Smooth muscle cell (in vitro differentiated cells): ENCODE measurements at regions not wholly inside any gene's neighbourhood (a gene's known extent, or its start where the extent isn't known, plus 50 kb on each side); places are given as distances from the start of the nearest gene placed in this dataset.

Source experiments
- DNase-seq: peaks from one replicate; lab custom pipeline; 2025; ENCODE audit not compliant: unreplicated experiment; lab: John Stamatoyannopoulos, UW
- H2AFZ ChIP-seq: fragments of 200-600 bp; sonication (generic); 2 replicates; pipeline ENCODE4 v1.6.0; 2016; ENCODE audit warnings: antibody characterized with exemption, low read depth, mild to moderate bottlenecking
- H3F3A ChIP-seq: fragments of 200-600 bp; sonication (generic); 2 replicates; pipeline ENCODE4 v1.6.0; 2017; ENCODE audit warnings: antibody characterized with exemption, low read depth
- H3K27ac ChIP-seq: fragments of 200-600 bp; sonication (generic); 2 replicates; pipeline ENCODE4 v1.5.1; 2016; ENCODE audit warnings: low read depth, mild to moderate bottlenecking
- H3K27me3 ChIP-seq: fragments of 200-600 bp; sonication (generic); 2 replicates; pipeline ENCODE4 v1.6.1; 2016; ENCODE audit warnings: low read depth, mild to moderate bottlenecking
- H3K36me3 ChIP-seq: fragments of 200-600 bp; sonication (generic); 2 replicates; pipeline ENCODE4 v1.5.1; 2016; ENCODE audit warnings: low read depth
- H3K4me1 ChIP-seq: fragments of 200-600 bp; sonication (generic); 2 replicates; pipeline ENCODE4 v1.5.1; 2016; ENCODE audit warnings: low read depth
- H3K4me2 ChIP-seq: fragments of 200-600 bp; sonication (generic); 2 replicates; pipeline ENCODE4 v1.6.0; 2016; ENCODE audit warnings: mild to moderate bottlenecking
- H3K4me3 ChIP-seq: fragments of 200-600 bp; sonication (generic); 2 replicates; pipeline ENCODE4 v1.5.1; 2016; ENCODE audit warnings: mild to moderate bottlenecking
- H3K79me2 ChIP-seq: fragments of 200-600 bp; sonication (generic); 2 replicates; pipeline ENCODE4 v1.6.0; 2016; ENCODE audit warnings: low read depth, mild to moderate bottlenecking
- H3K9ac ChIP-seq: fragments of 200-600 bp; sonication (generic); 2 replicates; pipeline ENCODE4 v1.6.0; 2016; ENCODE audit warnings: low read depth
- H3K9me3 ChIP-seq: fragments of 200-600 bp; sonication (generic); replicated peaks from 2 replicates; pipeline ENCODE4 v1.5.1; 2016; ENCODE audit warnings: low read depth
- H4K20me1 ChIP-seq: fragments of 200-600 bp; sonication (generic); 2 replicates; pipeline ENCODE4 v1.6.0; 2016; ENCODE audit warnings: low read depth
- CTCF ChIP-seq: fragments of 200-600 bp; sonication (generic); IDR thresholded peaks from 2 replicates; pipeline ENCODE4 v1.5.1; 2017; ENCODE audit warnings: borderline replicate concordance, mild to moderate bottlenecking, antibody characterized with exemption; ENCODE audit not compliant: insufficient read depth, poor library complexity, severe bottlenecking
- WGBS: methylation state at CpG from one replicate; pipeline ENCODE4 v1.1.7; 2016; ENCODE audit warnings: low lambda C conversion rate; 5-methylcytosine and 5-hydroxymethylcytosine counted together

GRCh38 chr5:117473165-117473564 lies 898.5 kb upstream of the SEMA6A start:
- DNase-seq, result no peak
- H3K4me1 ChIP-seq, result peaks cover 5% of the 10 kb centered on the region
- H3K36me3 ChIP-seq, result no peaks in the 10 kb centered on the region
- no peak overlapping the region for H3K27ac ChIP-seq
- no peak overlapping the region for H3K9ac ChIP-seq
- H3K79me2 ChIP-seq, result no peaks in the 10 kb centered on the region
- no peak for TF ChIP-seq CTCF
- no peaks in the 10 kb centered on the region for H3F3A ChIP-seq
- H3K4me3 ChIP-seq, result no peak overlapping the region
- H2AFZ ChIP-seq, result no peak overlapping the region
- no peaks in the 10 kb centered on the region for H4K20me1 ChIP-seq
- H3K27me3 ChIP-seq, result no peaks in the 10 kb centered on the region
- 79% methylated on average over 4 of the region's 4 CpGs for WGBS
- no peak overlapping the region for H3K4me2 ChIP-seq
- no peaks in the 10 kb centered on the region for H3K9me3 ChIP-seq

GRCh38 chr5:117463881-117464570 lies 889.4 kb upstream of the SEMA6A start:
- Histone ChIP-seq H3K4me3 (no peak overlapping the region), H3K9ac (no peak overlapping the region), H4K20me1 (no peaks in the 10 kb centered on the region), H3K79me2 (no peaks in the 10 kb centered on the region), H2AFZ (no peak overlapping the region), H3K4me1 (no peaks in the 10 kb centered on the region), H3F3A (no peaks in the 10 kb centered on the region), H3K27me3 (no peaks in the 10 kb centered on the region), H3K27ac (no peak overlapping the region), H3K36me3 (no peaks in the 10 kb centered on the region), H3K4me2 (no peak overlapping the region), H3K9me3 (no peaks in the 10 kb centered on the region)
- no peak for DNase-seq
- WGBS, result 78% methylated on average over 3 of the region's 3 CpGs
- no peak for TF ChIP-seq CTCF

DNA sequence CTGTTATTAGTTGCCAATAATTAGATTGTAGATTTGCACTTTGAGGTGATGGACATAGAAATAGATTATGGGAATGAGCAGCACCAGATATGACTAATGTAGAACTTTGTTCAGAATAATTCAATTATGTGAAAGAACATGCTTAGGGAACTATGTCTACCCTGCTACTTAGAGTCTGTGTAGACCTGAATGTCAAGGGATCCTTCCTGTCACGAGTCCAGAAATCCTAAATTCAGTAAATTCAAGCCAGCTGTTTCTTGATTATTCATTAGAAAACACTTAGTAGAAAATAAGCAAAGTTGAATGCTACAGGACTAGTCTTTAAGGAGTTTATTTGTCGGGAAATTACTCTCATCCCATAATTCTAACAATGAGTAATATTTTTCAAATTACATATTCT lies 887.3 kb upstream of the SEMA6A start:
- Histone ChIP-seq H4K20me1 (no peaks in the 10 kb centered on the region), H3K9ac (no peak overlapping the region), H3K4me3 (no peak overlapping the region), H3F3A (no peaks in the 10 kb centered on the region), H2AFZ (no peak overlapping the region), H3K27ac (no peak overlapping the region), H3K9me3 (no peaks in the 10 kb centered on the region), H3K4me2 (no peak overlapping the region), H3K27me3 (no peaks in the 10 kb centered on the region), H3K36me3 (no peaks in the 10 kb centered on the region), H3K79me2 (no peaks in the 10 kb centered on the region), H3K4me1 (no peaks in the 10 kb centered on the region)
- no peak for TF ChIP-seq CTCF
- WGBS, result 87% methylated on average over 2 of the region's 2 CpGs
- no peak for DNase-seq

DNA sequence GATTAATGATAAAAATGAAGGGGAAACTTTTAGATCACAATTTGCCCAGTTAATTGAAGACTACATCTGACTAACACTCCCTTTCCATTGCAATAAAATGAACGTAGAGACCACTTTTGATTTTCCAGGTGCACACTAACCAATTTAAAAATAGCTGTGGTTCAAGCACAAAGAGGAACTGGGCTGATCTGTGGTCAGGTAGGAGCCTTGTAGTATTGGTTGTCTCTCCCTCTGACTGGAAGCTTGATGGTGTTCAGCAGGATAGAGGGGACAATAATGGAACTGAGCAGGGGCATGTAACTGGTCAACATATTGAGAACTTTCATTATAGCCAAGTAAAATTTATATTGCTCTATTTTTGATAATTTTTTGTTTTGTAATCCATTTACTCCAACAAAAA lies 886.8 kb upstream of the SEMA6A start:
- 73% methylated on average over 1 of the region's 1 CpG for WGBS
- H3F3A ChIP-seq, result no peaks in the 10 kb centered on the region

More for the DNA sequence above, 886.8 kb upstream of the SEMA6A start:
- Histone ChIP-seq H4K20me1 (no peaks in the 10 kb centered on the region), H3K4me1 (no peaks in the 10 kb centered on the region), H3K4me2 (no peak overlapping the region), H3K79me2 (no peaks in the 10 kb centered on the region), H3K9ac (no peak overlapping the region), H3K36me3 (no peaks in the 10 kb centered on the region), H3K27me3 (no peaks in the 10 kb centered on the region), H3K4me3 (no peak overlapping the region), H3K27ac (no peak overlapping the region), H3K9me3 (no peaks in the 10 kb centered on the region), H2AFZ (no peak overlapping the region)
- DNase-seq, result no peak
- TF ChIP-seq CTCF, result no peak
